Tibial artery (tissue), 4 donors: ENCODE measurements at regions not wholly inside any gene's neighbourhood (a gene's known extent, or its start where the extent isn't known, plus 50 kb on each side); places are given as distances from the start of the nearest gene placed in this dataset.

Experiments
- DNase-seq, 2 donors: peaks; one replicate each; pipeline ENCODE4 v3.0.0-alpha.2; 2019
- H3K27ac ChIP-seq, 2 donors: fragments of 200-600 bp; sonication (generic) in 1 of 2; 1 replicate in 1 of 2; 2 replicates in 1 of 2; pipeline ENCODE4 v1.5.1; 2018 to 2019; ENCODE audit warnings: mild to moderate bottlenecking in 1 of 2
- H3K27me3 ChIP-seq, 2 donors: fragments of 200-600 bp; sonication (generic) in 1 of 2; one replicate each; pipeline versions ENCODE4 v1.5.1 to v1.6.0; 2016 to 2019
- H3K36me3 ChIP-seq, 3 donors: fragments of 200-600 bp; sonication (generic) in 2 of 3; one replicate each; pipeline ENCODE4 v1.5.1; 2016 to 2019; ENCODE audit warnings: mild to moderate bottlenecking in 2 of 3
- H3K4me1 ChIP-seq, 4 donors: fragments of 200-600 bp; sonication (generic) in 2 of 4; 1 replicate in 3 of 4; 2 replicates in 1 of 4; pipeline ENCODE4 v1.5.1; 2016 to 2019
- H3K4me3 ChIP-seq, 2 donors: fragments of 200-600 bp; sonication (generic) in 1 of 2; 1 replicate in 1 of 2; 2 replicates in 1 of 2; pipeline ENCODE4 v1.5.1; 2018 to 2019; ENCODE audit warnings: mild to moderate bottlenecking in 2 of 2
- H3K9me3 ChIP-seq, 3 donors: fragments of 200-600 bp; sonication (generic) in 1 of 3; one replicate each; pipeline ENCODE4 v1.5.1; 2016 to 2019
- CTCF ChIP-seq, 2 experiments: fragments of 200-600 bp in 1 of 2; fragments of 450-650 bp in 1 of 2; IDR thresholded peaks; one replicate each; pipeline ENCODE4 v1.5.1; 2017 to 2019; ENCODE audit warnings: antibody characterized with exemption in 2 of 2, mild to moderate bottlenecking in 1 of 2, moderate library complexity in 1 of 2
- intact Hi-C: fragments of 100-400 bp; cut with DNase I; formaldehyde crosslinking; loops from one replicate; pipeline ENCODE4 v1.15.0; 2023; ENCODE audit warnings: low total_unique reads

GRCh38 chr2:145168091-145168490 lies 648.2 kb upstream of the ZEB2 start:
- TF ChIP-seq CTCF (IDR thresholded peaks at IDR 0.05), result no peak
- Histone ChIP-seq H3K27ac (no peak overlapping the region), H3K4me1 (peaks cover 0 to 9% (median 0%) of the 10 kb centered on the region in 4 donors), H3K36me3 (no peaks in the 10 kb centered on the region), H3K4me3 (no peak overlapping the region), H3K9me3 (no peaks in the 10 kb centered on the region), H3K27me3 (no peaks in the 10 kb centered on the region)
- intact Hi-C loops, result no loop called here
- DNase-seq, result no peak

- no peak for TF ChIP-seq CTCF (IDR thresholded peaks at IDR 0.05)
- Histone ChIP-seq H3K4me3 (no peak overlapping the region), H3K27me3 (no peaks in the 10 kb centered on the region), H3K27ac (no peak overlapping the region), H3K4me1 (peaks cover 0 to 9% (median 0%) of the 10 kb centered on the region in 4 donors), H3K9me3 (no peaks in the 10 kb centered on the region), H3K36me3 (no peaks in the 10 kb centered on the region)
- intact Hi-C loops, result no loop called here
- DNase-seq, result no peak
Observed at GRCh38 chr2:145166731-145167302, 646.9 kb upstream of the ZEB2 start.

GRCh38 chr2:145161656-145162055 lies 641.7 kb upstream of the ZEB2 start:
- Histone ChIP-seq H3K27ac (no peak overlapping the region), H3K9me3 (no peaks in the 10 kb centered on the region), H3K4me3 (no peak overlapping the region), H3K4me1 (peaks cover 0 to 20% (median 2%) of the 10 kb centered on the region in 4 donors), H3K36me3 (no peaks in the 10 kb centered on the region), H3K27me3 (no peaks in the 10 kb centered on the region)
- no peak for DNase-seq
- intact Hi-C loops, result no loop called here
- no peak for TF ChIP-seq CTCF (IDR thresholded peaks at IDR 0.05)

- H3K4me3 ChIP-seq, result no peak overlapping the region
- no peaks in the 10 kb centered on the region for H3K27me3 ChIP-seq
- no peaks in the 10 kb centered on the region for H3K36me3 ChIP-seq
- intact Hi-C loops, result no loop called here
- peaks cover 0 to 20% (median 2%) of the 10 kb centered on the region in 4 donors for H3K4me1 ChIP-seq
- no peak for DNase-seq
- no peak overlapping the region for H3K27ac ChIP-seq
- no peaks in the 10 kb centered on the region for H3K9me3 ChIP-seq
- TF ChIP-seq CTCF (IDR thresholded peaks at IDR 0.05), result no peak
Observed at GRCh38 chr2:145160855-145161254, 640.9 kb upstream of the ZEB2 start.

- Histone ChIP-seq H3K27me3 (no peaks in the 10 kb centered on the region), H3K4me3 (no peak overlapping the region), H3K4me1 (peaks cover 0 to 20% (median 2%) of the 10 kb centered on the region in 4 donors), H3K9me3 (no peaks in the 10 kb centered on the region), H3K36me3 (no peaks in the 10 kb centered on the region), H3K27ac (no peak overlapping the region)
- TF ChIP-seq CTCF (IDR thresholded peaks at IDR 0.05), result no peak
- intact Hi-C loops, result no loop called here
- no peak for DNase-seq
Observed at GRCh38 chr2:145159676-145160075, 639.8 kb upstream of the ZEB2 start.
